ENCODE measurements at regions not wholly inside any gene's neighbourhood (a gene's known extent, or its start where the extent isn't known, plus 50 kb on each side); places are given as distances from the start of the nearest gene placed in this dataset.

- no peak for TF ChIP-seq CTCF (IDR thresholded peaks at IDR 0.05)
- TF ChIP-seq POLR2A (IDR thresholded peaks at IDR 0.05), result no peak
Observed at GRCh38 chr2:145141981-145142380, 622.1 kb upstream of the ZEB2 start.
